GM12878 (cell line): ENCODE measurements at regions not wholly inside any gene's neighbourhood (a gene's known extent, or its start where the extent isn't known, plus 50 kb on each side); places are given as distances from the start of the nearest gene placed in this dataset.

Experiments
- ATAC-seq: fragments of 200-7000 bp; cut with Tn5 transposase; 3 replicates; pipeline ENCODE4 v1.9.1; 2020; ENCODE audit warnings: mild to moderate bottlenecking, moderate library complexity
- BruUV-seq: library from RNA; stranded (reverse); fragments of 400-500 nt; replicated peaks from 2 replicates; lab custom pipeline; 2021; lab: Mats Ljungman, UMichigan
- CTCF ChIA-PET: fragments of 300-600 bp; sonication (Branson Sonifier 250); formaldehyde crosslinking; extraction: SDS; loops from one replicate; lab custom pipeline; 2021; ENCODE audit warnings: inconsistent platforms; lab: Yijun Ruan, JAX
- POLR2A ChIA-PET: fragments of 350-600 bp; formaldehyde crosslinking; extraction: SDS; loops from one replicate; lab custom pipeline; 2021; ENCODE audit warnings: inconsistent platforms; lab: Charles Lee
- RAD21 ChIA-PET: fragments of 300-600 bp; sonication (Branson Sonifier 250); formaldehyde crosslinking; loops from one replicate; lab custom pipeline; 2023; ENCODE audit warnings: antibody characterized with exemption; ENCODE audit not compliant: unreplicated experiment; lab: Charles Lee
- SMC1A ChIA-PET: fragments of 300-600 bp; sonication (Branson Sonifier 250); formaldehyde crosslinking; loops from one replicate; lab custom pipeline; 2023; ENCODE audit not compliant: unreplicated experiment, uncharacterized antibody; lab: Charles Lee
- DNase-seq: peaks from one replicate; pipeline ENCODE4 v3.0.0-alpha.2; 2011; ENCODE audit warnings: low read depth, low spot score
- FAIRE-seq: peaks from 3 replicates; lab custom pipeline; 2011; peaks lifted over from hg19 to GRCh38; lab: Jason Lieb, UNC
- H2AFZ ChIP-seq: 2 replicates; pipeline ENCODE4 v1.6.0; 2011; ENCODE audit warnings: low read depth, low read length, control low read depth; ENCODE audit not compliant: control insufficient read depth
- H3K27ac ChIP-seq: 2 replicates; pipeline ENCODE4 v1.5.1; 2011; ENCODE audit warnings: control low read depth; ENCODE audit not compliant: control insufficient read depth, insufficient read depth
- H3K27me3 ChIP-seq, 2 experiments: replicated peaks in 1 of 2; 2 replicates each; pipeline versions ENCODE4 v1.6.0 to v1.6.1; 2011; ENCODE audit warnings: low read length in 1 of 2; ENCODE audit not compliant: control insufficient read depth in 2 of 2, insufficient read depth in 2 of 2
- H3K36me3 ChIP-seq, 2 experiments: 2 replicates each; pipeline ENCODE4 v1.5.1; 2011; ENCODE audit warnings: low read length in 1 of 2; ENCODE audit not compliant: control insufficient read depth in 2 of 2, insufficient read depth in 2 of 2
- H3K4me1 ChIP-seq: 2 replicates; pipeline ENCODE4 v1.6.1; 2011; ENCODE audit warnings: mild to moderate bottlenecking, low read length, moderate library complexity, mixed read lengths; ENCODE audit not compliant: control insufficient read depth, insufficient read depth
- H3K4me2 ChIP-seq: 2 replicates; pipeline ENCODE4 v1.6.0; 2011; ENCODE audit warnings: control low read depth; ENCODE audit not compliant: control insufficient read depth, insufficient read depth
- H3K4me3 ChIP-seq: fragments of 200-600 bp; sonication (generic); 2 replicates; pipeline ENCODE4 v1.5.1; 2016
- H3K79me2 ChIP-seq: 2 replicates; pipeline ENCODE4 v1.6.0; 2011; ENCODE audit warnings: low read length; ENCODE audit not compliant: control insufficient read depth, insufficient read depth
- H3K9ac ChIP-seq: 2 replicates; pipeline ENCODE4 v1.8.0; 2011; ENCODE audit warnings: low read length, control low read depth, mixed read lengths; ENCODE audit not compliant: control insufficient read depth, insufficient read depth
- H3K9me3 ChIP-seq: replicated peaks from 3 replicates; pipeline ENCODE4 v1.5.1; 2011; ENCODE audit warnings: mild to moderate bottlenecking, low read length; ENCODE audit not compliant: control insufficient read depth, insufficient read depth
- H4K20me1 ChIP-seq: 2 replicates; pipeline ENCODE4 v1.6.0; 2011; ENCODE audit not compliant: control insufficient read depth, insufficient read depth
- CEBPB ChIP-seq, 2 experiments: fragments of 150-350 bp in 1 of 2; IDR thresholded peaks; 2 replicates each; pipeline ENCODE4 v1.6.1; 2012 to 2014; ENCODE audit warnings: low read depth in 2 of 2, low read length in 2 of 2, borderline replicate concordance in 1 of 2, inconsistent platforms in 1 of 2
- CREB1 ChIP-seq: IDR thresholded peaks from 2 replicates; pipeline ENCODE4 v1.6.1; 2012; ENCODE audit warnings: low read depth, mild to moderate bottlenecking, inconsistent platforms
- HDAC2 ChIP-seq: fragments of 200-600 bp; sonication (generic); IDR thresholded peaks from 2 replicates; pipeline ENCODE4 v1.6.1; 2017
- HDGF ChIP-seq: fragments of 450-650 bp; IDR thresholded peaks from 2 replicates; pipeline ENCODE4 v1.6.1; 2016; ENCODE audit warnings: antibody characterized with exemption
- KLF5 ChIP-seq: fragments of 450-650 bp; IDR thresholded peaks from 2 replicates; pipeline ENCODE4 v1.6.1; 2014; ENCODE audit warnings: mild to moderate bottlenecking; ENCODE audit not compliant: partially characterized antibody
- NFIC ChIP-seq: IDR thresholded peaks from 2 replicates; pipeline ENCODE4 v1.6.1; 2012; ENCODE audit warnings: low read depth, mild to moderate bottlenecking, inconsistent platforms, low read length, moderate library complexity
- TAF1 ChIP-seq: IDR thresholded peaks from 2 replicates; pipeline ENCODE4 v1.6.1; 2011; ENCODE audit warnings: mild to moderate bottlenecking, low read depth, low read length, borderline replicate concordance
- TARDBP ChIP-seq: IDR thresholded peaks from 2 replicates; pipeline ENCODE4 v1.6.1; 2016; ENCODE audit warnings: borderline replicate concordance
- WGBS: methylation state at CpG from one replicate; pipeline ENCODE4 v1.1.6; 2016; ENCODE audit warnings: low lambda C conversion rate; ENCODE audit not compliant: insufficient replicate concordance, insufficient coverage; ENCODE audit errors: missing lambda C conversion rate; 5-methylcytosine and 5-hydroxymethylcytosine counted together
- in situ Hi-C: fragments of 300-500 bp; cut with MboI; formaldehyde crosslinking; loops from 9 replicates; pipeline ENCODE4 v1.14.3; 2018; ENCODE audit warnings: mixed read lengths
- intact Hi-C: fragments of 100-400 bp; cut with micrococcal nuclease; formaldehyde crosslinking; loops from one replicate; pipeline ENCODE4 v1.14.2; 2022; ENCODE audit not compliant: unreplicated experiment
- TF ChIP-seq, protein P1 (sequence below): fragments of 450-650 bp; IDR thresholded peaks from 2 replicates; pipeline ENCODE4 v1.6.1; 2014; ENCODE audit warnings: mild to moderate bottlenecking
- TF ChIP-seq, protein P2 (sequence below), 3 experiments: IDR thresholded peaks in 2 of 3; conservative IDR thresholded peaks in 1 of 3; 2 replicates each; pipeline ENCODE4 v1.5.1; 2011; ENCODE audit warnings: low read depth in 3 of 3, low read length in 3 of 3, mild to moderate bottlenecking in 3 of 3, control low read depth in 2 of 3, moderate library complexity in 2 of 3, inconsistent platforms in 1 of 3, mixed read lengths in 1 of 3; ENCODE audit not compliant: control insufficient read depth in 2 of 3, insufficient read depth in 1 of 3; ENCODE audit errors: extremely low read depth in 1 of 3
- TF ChIP-seq, protein P3 (sequence below): fragments of 450-650 bp; formaldehyde crosslinking; IDR thresholded peaks from 2 replicates; pipeline ENCODE4 v1.5.0; 2022; ENCODE audit warnings: mild to moderate bottlenecking, missing genetic modification characterization

DNA sequence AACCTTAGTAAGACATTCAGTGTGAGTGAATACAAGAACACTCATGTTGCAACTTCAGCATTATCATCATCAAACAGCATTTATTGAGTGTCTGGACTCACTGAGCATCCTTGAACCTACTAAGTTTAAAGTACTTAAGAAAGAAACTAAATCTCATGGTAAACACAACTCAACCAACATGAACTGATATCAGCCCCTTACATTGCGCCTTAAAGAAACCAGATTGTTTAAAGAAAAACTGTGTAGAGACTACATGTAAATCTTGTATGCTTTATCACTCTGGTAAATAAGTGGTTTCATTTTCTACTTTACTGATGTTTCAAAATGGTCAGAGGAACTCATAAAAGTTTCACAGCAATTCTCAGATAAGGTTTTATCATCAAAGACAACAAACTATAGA is 157.5 kb upstream of the FERD3L start:
- no peak overlapping the region for H3K27ac ChIP-seq
- H4K20me1 ChIP-seq, result no peaks in the 10 kb centered on the region
- H3K4me3 ChIP-seq, result no peak overlapping the region
- no peaks in the 10 kb centered on the region for H3K27me3 ChIP-seq
- no peaks in the 10 kb centered on the region for H3K79me2 ChIP-seq
- CTCF ChIA-PET, result no interaction called here
- RAD21 ChIA-PET, result no interaction called here
- no peaks in the 10 kb centered on the region for H3K9me3 ChIP-seq
- no peak overlapping the region for H3K9ac ChIP-seq
- FAIRE-seq (no peak), ATAC-seq (no peak), DNase-seq (no peak)
- WGBS, result 31% methylated on average over 1 of the region's 1 CpG
- SMC1A ChIA-PET, result interaction anchor here (1.1 kb wide), 1 partner anchor 9 kb away, joined by 3 read pairs; no protein-coding TSS in a partner anchor
- no peak overlapping the region for H3K4me2 ChIP-seq
- POLR2A ChIA-PET, result no interaction called here
- H3K36me3 ChIP-seq, result no peaks in the 10 kb centered on the region
- no peak for TF ChIP-seq CEBPB (IDR thresholded peaks at IDR 0.05; ENCODE audit: borderline replicate concordance in 1 of 2, low read depth in 2 of 2, low read length in 2 of 2)
- TF ChIP-seq, protein P1, sequence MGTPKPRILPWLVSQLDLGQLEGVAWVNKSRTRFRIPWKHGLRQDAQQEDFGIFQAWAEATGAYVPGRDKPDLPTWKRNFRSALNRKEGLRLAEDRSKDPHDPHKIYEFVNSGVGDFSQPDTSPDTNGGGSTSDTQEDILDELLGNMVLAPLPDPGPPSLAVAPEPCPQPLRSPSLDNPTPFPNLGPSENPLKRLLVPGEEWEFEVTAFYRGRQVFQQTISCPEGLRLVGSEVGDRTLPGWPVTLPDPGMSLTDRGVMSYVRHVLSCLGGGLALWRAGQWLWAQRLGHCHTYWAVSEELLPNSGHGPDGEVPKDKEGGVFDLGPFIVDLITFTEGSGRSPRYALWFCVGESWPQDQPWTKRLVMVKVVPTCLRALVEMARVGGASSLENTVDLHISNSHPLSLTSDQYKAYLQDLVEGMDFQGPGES, result no peak
- no peak for TF ChIP-seq TARDBP
- in situ Hi-C loops, result no loop called here
- intact Hi-C loops, result no loop called here
- H3K4me1 ChIP-seq, result no peaks in the 10 kb centered on the region
- H2AFZ ChIP-seq, result no peak overlapping the region
- no TSS peak for BruUV-seq

DNA sequence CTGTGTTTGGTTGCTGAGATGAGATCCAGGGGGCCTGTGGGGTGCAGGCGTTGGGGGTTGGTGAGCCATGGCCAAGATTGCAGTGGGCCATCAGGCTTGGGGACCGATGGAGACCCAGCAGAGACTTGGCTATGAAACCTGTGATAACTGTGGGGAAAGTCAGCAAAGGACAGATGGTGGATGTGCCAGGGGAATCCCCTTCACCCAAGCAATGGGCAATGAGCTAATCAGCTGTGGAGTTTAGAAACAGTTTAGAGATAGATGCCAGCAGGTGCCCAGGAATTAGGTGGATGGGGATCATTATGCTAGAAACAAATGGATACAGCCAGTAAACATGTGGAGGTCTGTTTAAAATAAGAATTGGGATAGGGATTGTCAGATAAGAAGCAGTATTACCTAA is 151.4 kb upstream of the FERD3L start:
- Histone ChIP-seq H3K79me2 (no peaks in the 10 kb centered on the region), H2AFZ (no peak overlapping the region), H3K4me1 (no peaks in the 10 kb centered on the region), H4K20me1 (no peaks in the 10 kb centered on the region), H3K27ac (no peak overlapping the region), H3K4me2 (no peak overlapping the region), H3K9me3 (no peaks in the 10 kb centered on the region), H3K27me3 (no peaks in the 10 kb centered on the region), H3K4me3 (no peak overlapping the region), H3K9ac (no peak overlapping the region), H3K36me3 (no peaks in the 10 kb centered on the region)
- ChIA-PET SMC1A (no interaction called here), CTCF (no interaction called here), RAD21 (no interaction called here), POLR2A (no interaction called here)
- ATAC-seq, result no peak
- intact Hi-C loops, result no loop called here
- no peak for FAIRE-seq
- DNase-seq, result no peak
- BruUV-seq, result no TSS peak
- WGBS, result 0% methylated on average over 2 of the region's 2 CpGs
- in situ Hi-C loops, result no loop called here
- TF ChIP-seq CREB1 (no peak), HDGF (no peak), HDAC2 (no peak), KLF5 (no peak), NFIC (no peak), TAF1 (no peak)
- TF ChIP-seq, protein P2, sequence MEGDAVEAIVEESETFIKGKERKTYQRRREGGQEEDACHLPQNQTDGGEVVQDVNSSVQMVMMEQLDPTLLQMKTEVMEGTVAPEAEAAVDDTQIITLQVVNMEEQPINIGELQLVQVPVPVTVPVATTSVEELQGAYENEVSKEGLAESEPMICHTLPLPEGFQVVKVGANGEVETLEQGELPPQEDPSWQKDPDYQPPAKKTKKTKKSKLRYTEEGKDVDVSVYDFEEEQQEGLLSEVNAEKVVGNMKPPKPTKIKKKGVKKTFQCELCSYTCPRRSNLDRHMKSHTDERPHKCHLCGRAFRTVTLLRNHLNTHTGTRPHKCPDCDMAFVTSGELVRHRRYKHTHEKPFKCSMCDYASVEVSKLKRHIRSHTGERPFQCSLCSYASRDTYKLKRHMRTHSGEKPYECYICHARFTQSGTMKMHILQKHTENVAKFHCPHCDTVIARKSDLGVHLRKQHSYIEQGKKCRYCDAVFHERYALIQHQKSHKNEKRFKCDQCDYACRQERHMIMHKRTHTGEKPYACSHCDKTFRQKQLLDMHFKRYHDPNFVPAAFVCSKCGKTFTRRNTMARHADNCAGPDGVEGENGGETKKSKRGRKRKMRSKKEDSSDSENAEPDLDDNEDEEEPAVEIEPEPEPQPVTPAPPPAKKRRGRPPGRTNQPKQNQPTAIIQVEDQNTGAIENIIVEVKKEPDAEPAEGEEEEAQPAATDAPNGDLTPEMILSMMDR (IDR thresholded peaks at IDR 0.05 in 2 of 3, conservative IDR thresholded peaks at IDR 0.05 in 1 of 3; ENCODE audit: control insufficient read depth in 2 of 3, extremely low read depth in 1 of 3, insufficient read depth in 1 of 3, low read depth in 3 of 3, low read length in 3 of 3), result no peak
- TF ChIP-seq, protein P3, sequence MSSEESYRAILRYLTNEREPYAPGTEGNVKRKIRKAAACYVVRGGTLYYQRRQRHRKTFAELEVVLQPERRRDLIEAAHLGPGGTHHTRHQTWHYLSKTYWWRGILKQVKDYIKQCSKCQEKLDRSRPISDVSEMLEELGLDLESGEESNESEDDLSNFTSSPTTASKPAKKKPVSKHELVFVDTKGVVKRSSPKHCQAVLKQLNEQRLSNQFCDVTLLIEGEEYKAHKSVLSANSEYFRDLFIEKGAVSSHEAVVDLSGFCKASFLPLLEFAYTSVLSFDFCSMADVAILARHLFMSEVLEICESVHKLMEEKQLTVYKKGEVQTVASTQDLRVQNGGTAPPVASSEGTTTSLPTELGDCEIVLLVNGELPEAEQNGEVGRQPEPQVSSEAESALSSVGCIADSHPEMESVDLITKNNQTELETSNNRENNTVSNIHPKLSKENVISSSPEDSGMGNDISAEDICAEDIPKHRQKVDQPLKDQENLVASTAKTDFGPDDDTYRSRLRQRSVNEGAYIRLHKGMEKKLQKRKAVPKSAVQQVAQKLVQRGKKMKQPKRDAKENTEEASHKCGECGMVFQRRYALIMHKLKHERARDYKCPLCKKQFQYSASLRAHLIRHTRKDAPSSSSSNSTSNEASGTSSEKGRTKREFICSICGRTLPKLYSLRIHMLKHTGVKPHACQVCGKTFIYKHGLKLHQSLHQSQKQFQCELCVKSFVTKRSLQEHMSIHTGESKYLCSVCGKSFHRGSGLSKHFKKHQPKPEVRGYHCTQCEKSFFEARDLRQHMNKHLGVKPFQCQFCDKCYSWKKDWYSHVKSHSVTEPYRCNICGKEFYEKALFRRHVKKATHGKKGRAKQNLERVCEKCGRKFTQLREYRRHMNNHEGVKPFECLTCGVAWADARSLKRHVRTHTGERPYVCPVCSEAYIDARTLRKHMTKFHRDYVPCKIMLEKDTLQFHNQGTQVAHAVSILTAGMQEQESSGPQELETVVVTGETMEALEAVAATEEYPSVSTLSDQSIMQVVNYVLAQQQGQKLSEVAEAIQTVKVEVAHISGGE (CRISPR knock-in tag), result no peak
- TF ChIP-seq, protein P1, result no peak
